ENCODE measurements at regions not wholly inside any gene's neighbourhood (a gene's known extent, or its start where the extent isn't known, plus 50 kb on each side); places are given as distances from the start of the nearest gene placed in this dataset.

DNA sequence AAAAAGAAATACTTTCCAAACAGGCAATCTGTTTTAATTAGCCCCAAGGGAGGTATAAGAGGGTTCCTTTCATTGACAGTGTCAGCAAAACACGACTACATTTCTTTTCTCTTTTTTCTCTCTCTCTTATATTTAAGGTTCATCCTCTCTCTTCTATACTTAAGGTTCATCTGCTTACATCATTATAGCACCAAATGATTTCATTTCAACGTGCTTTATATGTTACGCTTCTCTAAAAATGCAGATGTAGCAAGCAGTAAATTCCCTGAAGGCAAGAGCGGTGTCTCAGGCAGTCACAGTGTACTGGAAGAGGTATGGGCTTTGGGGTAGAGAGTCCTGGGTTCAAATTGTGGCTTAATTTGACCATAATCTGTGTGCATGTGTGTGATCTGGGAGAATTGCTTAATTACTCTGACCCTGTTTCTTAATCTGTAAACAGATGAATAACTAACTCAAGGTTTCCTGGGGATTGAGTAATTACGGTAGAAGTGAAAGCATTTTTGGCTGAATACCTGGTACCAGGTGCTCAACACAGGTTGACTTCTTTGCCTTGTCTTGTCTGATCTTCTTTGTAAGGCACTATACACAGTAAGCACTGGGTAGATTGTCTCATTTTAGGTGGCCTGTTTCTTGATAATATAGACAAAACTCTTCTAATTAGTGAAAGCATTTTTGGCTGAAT, 180.8 kb downstream of the SPRY1 start:
- Mint-ChIP-seq H3K4me1 (no peaks in the 10 kb centered on the region), H3K36me3 (peaks cover 0 to 3% of the 10 kb centered on the region in 2 donors), H3K4me3 (no peak overlapping the region), H3K9me3 (peaks cover 8 to 29% (median 16%) of the 10 kb centered on the region in 8 donors), H3K27ac (no peak overlapping the region), H3K27me3 (no peaks in the 10 kb centered on the region)
- H3K27ac ChIP-seq (ENCODE audit: low read depth, low read length) = no peak overlapping the region
- no peaks in the 10 kb centered on the region for H3K9me3 ChIP-seq (ENCODE audit: control insufficient read depth in 1 of 2, low read length in 2 of 2)
- intact Hi-C loops (cut with micrococcal nuclease) = no loop called here
- H3K4me1 ChIP-seq (ENCODE audit: insufficient read depth, low read length) = no peaks in the 10 kb centered on the region
- no peaks in the 10 kb centered on the region for H3K27me3 ChIP-seq (ENCODE audit: insufficient read depth, low read length)
- ChIA-PET CTCF (ENCODE audit: partially characterized antibody) (no interaction called here), POLR2A (ENCODE audit: partially characterized antibody) (no interaction called here)
- DNase-seq = no peak
- no peaks in the 10 kb centered on the region for H3K36me3 ChIP-seq (ENCODE audit: insufficient read depth, low read length)
- no peak overlapping the region for H3K4me3 ChIP-seq (ENCODE audit: low read length in 2 of 2)

DNA sequence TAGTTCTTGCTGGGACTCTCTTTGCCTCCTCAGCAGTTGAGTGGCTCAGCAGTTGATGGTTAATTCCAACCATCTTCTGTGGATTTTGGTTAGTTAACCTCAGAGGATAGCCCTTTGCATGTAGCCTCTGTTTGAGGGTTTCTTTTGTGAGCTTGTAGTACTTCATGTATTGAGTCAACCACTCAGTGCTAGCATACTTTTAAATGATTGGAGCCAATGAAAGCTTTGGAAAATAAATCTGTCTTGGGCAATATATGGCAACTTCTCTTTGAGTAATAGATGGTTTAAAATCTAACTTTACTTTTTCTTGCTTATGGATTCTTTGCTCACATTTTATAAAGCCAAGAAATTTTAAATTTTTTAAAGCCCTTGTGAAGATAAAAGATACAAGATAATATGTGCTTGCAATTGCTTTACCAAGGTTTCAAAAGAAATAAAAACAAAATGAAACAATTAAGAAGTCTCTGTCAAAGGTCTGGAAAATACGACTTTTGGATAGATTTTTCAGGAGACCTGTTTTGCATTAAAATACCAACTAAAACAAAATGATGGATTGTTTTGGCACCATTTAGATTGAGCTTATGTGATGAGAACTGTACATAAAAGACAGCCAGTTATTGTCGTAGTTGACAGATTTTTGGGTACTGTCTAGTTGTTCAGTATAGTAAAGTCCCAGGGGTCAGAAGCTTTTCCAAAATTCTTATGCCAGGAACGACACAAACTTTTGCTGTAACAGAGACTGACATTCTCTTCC, 181.9 kb downstream of the SPRY1 start:
- intact Hi-C loops (cut with micrococcal nuclease) = no loop called here
- H3K4me3 Mint-ChIP-seq = no peak overlapping the region
- DNase-seq = no peak
- CTCF ChIA-PET (ENCODE audit: partially characterized antibody) = no interaction called here
- H3K4me1 ChIP-seq (ENCODE audit: insufficient read depth, low read length) = no peaks in the 10 kb centered on the region
- peaks cover 0 to 3% of the 10 kb centered on the region in 2 donors for H3K36me3 Mint-ChIP-seq
- H3K4me1 Mint-ChIP-seq = no peaks in the 10 kb centered on the region
- POLR2A ChIA-PET (ENCODE audit: partially characterized antibody) = no interaction called here
- H3K4me3 ChIP-seq (ENCODE audit: low read length in 2 of 2) = no peak overlapping the region
- no peak overlapping the region for H3K27ac Mint-ChIP-seq
- H3K27me3 Mint-ChIP-seq = no peaks in the 10 kb centered on the region
- no peaks in the 10 kb centered on the region for H3K27me3 ChIP-seq (ENCODE audit: insufficient read depth, low read length)
- H3K9me3 Mint-ChIP-seq = peaks cover 8 to 29% (median 16%) of the 10 kb centered on the region in 8 donors
- H3K36me3 ChIP-seq (ENCODE audit: insufficient read depth, low read length) = no peaks in the 10 kb centered on the region
- no peaks in the 10 kb centered on the region for H3K9me3 ChIP-seq (ENCODE audit: control insufficient read depth in 1 of 2, low read length in 2 of 2)
- no peak overlapping the region for H3K27ac ChIP-seq (ENCODE audit: low read depth, low read length)

DNA sequence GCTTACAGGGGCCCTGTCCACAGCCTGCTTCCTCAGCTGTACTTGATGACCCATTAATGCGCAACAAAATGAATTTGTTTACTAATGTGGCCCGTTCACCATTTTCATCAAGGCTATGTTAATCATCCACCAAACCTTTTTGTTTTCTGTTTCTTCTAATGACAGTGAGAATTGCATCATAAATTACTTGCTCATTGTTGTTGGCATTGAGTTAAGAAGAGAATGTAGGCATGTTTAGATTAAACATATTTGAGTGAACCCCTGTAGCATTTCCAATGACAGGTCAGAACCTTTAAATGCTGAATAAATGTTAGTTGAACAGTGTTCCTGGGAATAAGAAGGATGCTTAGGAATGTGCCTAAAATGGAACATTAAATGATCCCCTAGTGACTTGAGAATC, 183.4 kb downstream of the SPRY1 start:
- Mint-ChIP-seq H3K9me3 (peaks cover 8 to 29% (median 16%) of the 10 kb centered on the region in 8 donors), H3K4me1 (no peaks in the 10 kb centered on the region), H3K36me3 (peaks cover 0 to 3% of the 10 kb centered on the region in 2 donors), H3K4me3 (no peak overlapping the region), H3K27ac (no peak overlapping the region), H3K27me3 (no peaks in the 10 kb centered on the region)
- Histone ChIP-seq H3K27ac (ENCODE audit: low read depth, low read length) (no peak overlapping the region), H3K4me1 (ENCODE audit: insufficient read depth, low read length) (no peaks in the 10 kb centered on the region), H3K36me3 (ENCODE audit: insufficient read depth, low read length) (no peaks in the 10 kb centered on the region), H3K4me3 (ENCODE audit: low read length in 2 of 2) (no peak overlapping the region), H3K9me3 (ENCODE audit: control insufficient read depth in 1 of 2, low read length in 2 of 2) (no peaks in the 10 kb centered on the region), H3K27me3 (ENCODE audit: insufficient read depth, low read length) (no peaks in the 10 kb centered on the region)
- ChIA-PET POLR2A (ENCODE audit: partially characterized antibody) (no interaction called here), CTCF (ENCODE audit: partially characterized antibody) (interaction anchor here (1.9 kb wide), 1 partner anchor 15 kb away, joined by 7 read pairs; no protein-coding TSS in a partner anchor)
- no peak for DNase-seq
- intact Hi-C loops (cut with micrococcal nuclease) = no loop called here

DNA sequence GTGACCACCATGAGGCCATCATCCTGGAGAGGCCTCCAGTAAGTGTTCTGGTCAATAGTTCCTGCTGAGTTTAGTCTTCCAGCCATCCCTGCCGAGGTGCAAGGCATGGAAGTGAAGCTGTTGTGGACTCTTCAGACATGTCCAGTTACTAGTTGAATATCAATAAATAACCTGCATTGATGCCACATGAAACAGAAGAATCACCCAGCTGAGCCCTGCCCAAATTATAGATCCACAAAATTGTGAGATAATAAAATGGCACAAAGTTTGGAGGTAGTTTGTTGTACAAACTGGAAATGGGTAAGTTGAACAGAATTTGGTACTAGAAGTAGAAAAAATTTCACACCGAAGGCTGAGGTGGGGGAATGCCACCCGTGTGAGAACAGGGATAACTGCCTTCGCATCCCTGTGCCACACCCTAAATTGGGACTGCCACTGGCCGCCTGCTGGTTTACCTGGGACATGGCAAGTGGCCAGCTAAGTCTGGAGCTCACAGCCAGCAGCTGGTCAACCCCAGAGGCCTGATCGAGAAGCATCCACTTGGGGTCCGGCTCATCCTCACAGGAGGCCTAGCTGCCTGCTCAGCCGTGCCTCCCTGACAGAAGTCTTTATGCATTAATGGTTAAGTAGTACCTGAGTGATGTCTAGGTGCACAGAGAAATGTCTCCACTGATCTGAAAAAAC, 184.5 kb downstream of the SPRY1 start:
- no peak for DNase-seq
- Histone ChIP-seq H3K27ac (ENCODE audit: low read depth, low read length) (no peak overlapping the region), H3K9me3 (ENCODE audit: control insufficient read depth in 1 of 2, low read length in 2 of 2) (no peaks in the 10 kb centered on the region), H3K4me3 (ENCODE audit: low read length in 2 of 2) (no peak overlapping the region), H3K27me3 (ENCODE audit: insufficient read depth, low read length) (no peaks in the 10 kb centered on the region), H3K4me1 (ENCODE audit: insufficient read depth, low read length) (no peaks in the 10 kb centered on the region), H3K36me3 (ENCODE audit: insufficient read depth, low read length) (no peaks in the 10 kb centered on the region)
- Mint-ChIP-seq H3K27me3 (no peaks in the 10 kb centered on the region), H3K4me3 (no peak overlapping the region), H3K27ac (no peak overlapping the region), H3K36me3 (peaks cover 0 to 3% of the 10 kb centered on the region in 2 donors), H3K9me3 (peaks cover 8 to 29% (median 16%) of the 10 kb centered on the region in 8 donors), H3K4me1 (no peaks in the 10 kb centered on the region)
- CTCF ChIA-PET (ENCODE audit: partially characterized antibody) = interaction anchor here (1.9 kb wide), 1 partner anchor 16 kb away, joined by 7 read pairs; no protein-coding TSS in a partner anchor
- intact Hi-C loops (cut with micrococcal nuclease) = no loop called here
- POLR2A ChIA-PET (ENCODE audit: partially characterized antibody) = no interaction called here

DNA sequence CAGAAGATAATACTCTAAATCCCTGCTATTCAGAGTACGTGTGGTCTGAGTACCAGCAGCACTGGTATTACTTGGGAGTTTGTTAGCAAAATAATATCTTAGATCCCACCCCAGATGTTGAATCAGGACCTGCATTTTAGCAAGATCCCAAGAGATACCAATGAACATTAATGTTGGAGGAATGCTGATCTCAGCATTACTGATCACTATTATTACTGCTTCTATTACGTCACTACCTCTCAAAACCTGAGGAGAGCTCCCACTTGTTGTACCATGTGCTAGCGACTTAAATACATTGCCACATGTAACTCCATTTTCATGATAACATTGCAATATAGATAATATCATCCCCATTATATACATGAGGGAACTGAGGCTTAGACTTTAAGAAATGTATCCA, 185.2 kb downstream of the SPRY1 start:
- Histone ChIP-seq H3K27ac (ENCODE audit: low read depth, low read length) (no peak overlapping the region), H3K4me1 (ENCODE audit: insufficient read depth, low read length) (no peaks in the 10 kb centered on the region), H3K27me3 (ENCODE audit: insufficient read depth, low read length) (no peaks in the 10 kb centered on the region), H3K9me3 (ENCODE audit: control insufficient read depth in 1 of 2, low read length in 2 of 2) (no peaks in the 10 kb centered on the region), H3K36me3 (ENCODE audit: insufficient read depth, low read length) (no peaks in the 10 kb centered on the region), H3K4me3 (ENCODE audit: low read length in 2 of 2) (no peak overlapping the region)
- no peaks in the 10 kb centered on the region for H3K4me1 Mint-ChIP-seq
- no peaks in the 10 kb centered on the region for H3K27me3 Mint-ChIP-seq
- intact Hi-C loops (cut with micrococcal nuclease) = no loop called here
- DNase-seq = no peak
- H3K4me3 Mint-ChIP-seq = no peak overlapping the region
- peaks cover 0 to 3% of the 10 kb centered on the region in 2 donors for H3K36me3 Mint-ChIP-seq
- CTCF ChIA-PET (ENCODE audit: partially characterized antibody) = no interaction called here
- peaks cover 8 to 29% (median 16%) of the 10 kb centered on the region in 8 donors for H3K9me3 Mint-ChIP-seq
- POLR2A ChIA-PET (ENCODE audit: partially characterized antibody) = no interaction called here
- H3K27ac Mint-ChIP-seq = no peak overlapping the region

DNA sequence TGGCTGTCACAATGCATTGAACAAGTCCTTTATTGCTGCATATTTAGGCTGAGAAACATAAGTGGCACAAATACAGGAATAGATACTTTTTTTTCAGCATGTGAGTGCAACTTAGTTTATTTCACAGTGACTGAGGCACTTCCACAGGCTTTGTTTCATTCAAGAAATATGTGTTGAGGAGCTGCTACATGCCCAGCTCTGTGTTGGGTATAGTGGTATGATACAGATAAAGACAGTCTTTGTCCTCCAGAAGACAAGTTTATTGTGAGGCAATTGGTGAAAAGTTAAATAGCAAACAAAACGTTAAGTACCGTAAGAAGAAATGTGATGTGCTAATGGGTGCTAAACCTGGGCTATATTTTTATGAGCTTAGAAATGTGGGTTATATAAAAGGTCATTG, 186.4 kb downstream of the SPRY1 start:
- H3K36me3 Mint-ChIP-seq = peaks cover 0 to 3% of the 10 kb centered on the region in 2 donors
- Histone ChIP-seq H3K36me3 (ENCODE audit: insufficient read depth, low read length) (no peaks in the 10 kb centered on the region), H3K4me3 (ENCODE audit: low read length in 2 of 2) (no peak overlapping the region), H3K9me3 (ENCODE audit: control insufficient read depth in 1 of 2, low read length in 2 of 2) (no peaks in the 10 kb centered on the region), H3K27ac (ENCODE audit: low read depth, low read length) (no peak overlapping the region), H3K27me3 (ENCODE audit: insufficient read depth, low read length) (no peaks in the 10 kb centered on the region), H3K4me1 (ENCODE audit: insufficient read depth, low read length) (no peaks in the 10 kb centered on the region)
- CTCF ChIA-PET (ENCODE audit: partially characterized antibody) = interaction anchor here (1.4 kb wide), 1 partner anchor 19 kb away, joined by 3 read pairs; no protein-coding TSS in a partner anchor
- intact Hi-C loops (cut with micrococcal nuclease) = no loop called here
- peaks cover 8 to 29% (median 16%) of the 10 kb centered on the region in 8 donors for H3K9me3 Mint-ChIP-seq
- H3K27me3 Mint-ChIP-seq = no peaks in the 10 kb centered on the region
- POLR2A ChIA-PET (ENCODE audit: partially characterized antibody) = no interaction called here
- H3K4me3 Mint-ChIP-seq = no peak overlapping the region
- no peaks in the 10 kb centered on the region for H3K4me1 Mint-ChIP-seq
- no peak overlapping the region for H3K27ac Mint-ChIP-seq
- DNase-seq = no peak

DNA sequence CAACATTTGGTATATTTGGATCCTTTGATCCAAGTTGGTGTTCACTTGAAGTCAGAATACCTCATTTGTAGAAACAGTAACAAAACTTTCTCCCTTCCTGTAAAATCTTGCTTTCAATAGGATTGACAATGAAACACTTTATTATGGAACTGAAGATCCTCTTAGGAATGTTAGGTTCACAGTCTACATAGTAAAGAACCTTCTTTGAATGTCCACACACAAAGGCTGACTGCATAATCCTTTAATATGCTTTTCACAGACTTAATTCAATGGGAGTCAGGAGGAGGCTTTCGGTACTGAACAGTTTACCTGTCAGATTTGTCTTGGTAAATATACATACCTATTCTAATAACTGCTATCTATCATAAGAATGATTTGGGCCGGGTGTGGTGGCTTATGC, 188.5 kb downstream of the SPRY1 start:
- POLR2A ChIA-PET (ENCODE audit: partially characterized antibody) = no interaction called here
- H3K4me3 Mint-ChIP-seq = no peak overlapping the region

More for the DNA sequence above, 188.5 kb downstream of the SPRY1 start:
- intact Hi-C loops (cut with micrococcal nuclease) = no loop called here
- Mint-ChIP-seq H3K4me1 (no peaks in the 10 kb centered on the region), H3K27ac (no peak overlapping the region), H3K9me3 (peaks cover 6 to 19% (median 14%) of the 10 kb centered on the region in 8 donors), H3K27me3 (no peaks in the 10 kb centered on the region), H3K36me3 (peaks cover 0 to 3% of the 10 kb centered on the region in 2 donors)
- Histone ChIP-seq H3K27ac (ENCODE audit: low read depth, low read length) (no peak overlapping the region), H3K4me1 (ENCODE audit: insufficient read depth, low read length) (no peaks in the 10 kb centered on the region), H3K36me3 (ENCODE audit: insufficient read depth, low read length) (no peaks in the 10 kb centered on the region), H3K4me3 (ENCODE audit: low read length in 2 of 2) (no peak overlapping the region), H3K9me3 (ENCODE audit: control insufficient read depth in 1 of 2, low read length in 2 of 2) (no peaks in the 10 kb centered on the region), H3K27me3 (ENCODE audit: insufficient read depth, low read length) (no peaks in the 10 kb centered on the region)
- CTCF ChIA-PET (ENCODE audit: partially characterized antibody) = no interaction called here
- DNase-seq = no peak
